GM18951 (cell line): ENCODE measurements at regions not wholly inside any gene's neighbourhood (a gene's known extent, or its start where the extent isn't known, plus 50 kb on each side); places are given as distances from the start of the nearest gene placed in this dataset.

ENCODE experiments used
- POLR2A ChIP-seq: IDR thresholded peaks from 4 replicates; pipeline ENCODE4 v1.6.1; 2011; ENCODE audit warnings: mild to moderate bottlenecking; ENCODE audit not compliant: insufficient read length, insufficient read depth; ENCODE audit errors: extremely low read depth
- in situ Hi-C: fragments of 300-500 bp; cut with MboI; formaldehyde crosslinking; loops from one replicate; pipeline ENCODE4 v1.12.0; 2022; ENCODE audit warnings: low sequenced_read_pairs, mixed read lengths, inconsistent platforms; ENCODE audit not compliant: unreplicated experiment

GRCh38 chr1:60978421-60979357, 103.7 kb upstream of the NFIA start:
- in situ Hi-C loops, result no loop called here
- no peak for TF ChIP-seq POLR2A

- TF ChIP-seq POLR2A, result no peak
- in situ Hi-C loops, result no loop called here
Measured at GRCh38 chr1:60977661-60978060, 104.7 kb upstream of the NFIA start.

GRCh38 chr1:60974524-60975372, 107.6 kb upstream of the NFIA start:
- in situ Hi-C loops, result no loop called here
- TF ChIP-seq POLR2A, result no peak

GRCh38 chr1:60973668-60974067, 108.7 kb upstream of the NFIA start:
- in situ Hi-C loops, result no loop called here
- no peak for TF ChIP-seq POLR2A

GRCh38 chr1:60972841-60973364, 109.5 kb upstream of the NFIA start:
- no peak for TF ChIP-seq POLR2A
- in situ Hi-C loops, result no loop called here

GRCh38 chr1:60971330-60971729, 111.0 kb upstream of the NFIA start:
- TF ChIP-seq POLR2A, result no peak

GRCh38 chr1:60969971-60970509, 112.3 kb upstream of the NFIA start:
- in situ Hi-C loops, result no loop called here
- no peak for TF ChIP-seq POLR2A

More at GRCh38 chr1:60971330-60971729, 111.0 kb upstream of the NFIA start:
- in situ Hi-C loops, result no loop called here

GRCh38 chr1:60965280-60965854, 117.0 kb upstream of the NFIA start:
- TF ChIP-seq POLR2A, result no peak
- in situ Hi-C loops, result no loop called here

GRCh38 chr1:60963167-60963940, 119.0 kb upstream of the NFIA start:
- in situ Hi-C loops, result no loop called here
- TF ChIP-seq POLR2A, result no peak

GRCh38 chr1:60960891-60961461, 121.4 kb upstream of the NFIA start:
- no peak for TF ChIP-seq POLR2A
- in situ Hi-C loops, result no loop called here

- in situ Hi-C loops, result no loop called here
- TF ChIP-seq POLR2A, result no peak
Measured at GRCh38 chr1:60959701-60960100, 122.7 kb upstream of the NFIA start.

- TF ChIP-seq POLR2A, result no peak
- in situ Hi-C loops, result no loop called here
Measured at GRCh38 chr1:60958001-60958400, 124.4 kb upstream of the NFIA start.
